HG03139 (cell line): ENCODE measurements at regions not wholly inside any gene's neighbourhood (a gene's known extent, or its start where the extent isn't known, plus 50 kb on each side); places are given as distances from the start of the nearest gene placed in this dataset.
A peak's percentile ranks its signal among the peaks of the same experiment; 100 is the strongest.
"Not testable (repeated sequence)": the region's sequence is repeated elsewhere in the genome, so short reads cannot be mapped to it uniquely, and the experiment has no call there.

Experiments
- ATAC-seq: cut with Tn5 transposase; IDR thresholded peaks from one replicate; pipeline ENCODE4 v1.9.1; 2021; ENCODE audit not compliant: unreplicated experiment

DNA sequence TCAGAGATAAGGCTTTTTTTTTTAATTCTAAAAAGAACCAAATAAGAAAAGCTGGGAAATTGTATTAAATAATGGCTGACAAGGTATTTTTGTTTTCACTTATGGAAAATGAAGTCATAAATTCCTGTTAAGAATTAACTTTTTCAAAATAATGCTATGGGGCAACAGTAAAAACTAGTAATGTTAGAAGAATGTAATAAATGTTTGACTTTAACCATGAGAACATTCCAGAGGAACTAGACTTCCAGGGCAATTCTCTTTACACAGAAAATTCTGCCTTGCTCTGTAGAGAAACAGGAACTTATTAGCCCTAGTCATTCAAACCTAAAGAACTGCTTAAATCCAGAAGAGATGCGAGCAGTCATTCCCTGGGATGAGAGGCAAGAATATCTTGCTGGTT, 571.1 kb downstream of the IPMK start:
- ATAC-seq: no peak

DNA sequence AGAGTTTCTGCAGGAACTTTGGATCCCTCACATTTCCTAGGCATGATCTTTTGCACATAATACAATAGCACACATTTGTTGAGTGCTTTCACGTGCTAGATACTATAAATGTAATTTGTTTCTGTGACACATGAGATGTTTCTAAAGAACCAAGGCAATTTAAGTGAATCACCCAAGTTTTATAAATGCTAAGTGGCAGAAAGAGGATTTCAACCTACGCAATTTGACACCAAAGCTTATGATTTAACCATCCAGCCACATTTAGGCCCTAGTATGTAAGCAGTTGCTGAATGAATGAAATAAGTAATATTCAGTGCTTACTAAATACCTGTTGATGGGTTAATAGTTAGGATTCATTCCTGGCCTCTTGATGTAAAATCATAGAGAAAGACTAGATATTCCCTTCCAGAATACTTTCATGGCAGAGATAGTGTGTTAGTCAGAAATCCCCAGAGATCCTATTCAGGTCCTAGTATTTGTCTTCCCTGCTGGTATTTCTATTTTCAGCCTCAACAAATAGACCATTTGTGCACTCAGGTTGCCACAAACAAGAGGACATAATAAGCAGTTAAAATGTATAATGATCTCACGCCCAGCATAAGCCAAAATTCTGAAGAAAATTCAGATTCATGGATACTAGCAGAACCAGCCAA, 572.6 kb downstream of the IPMK start:
- ATAC-seq: no peak

DNA sequence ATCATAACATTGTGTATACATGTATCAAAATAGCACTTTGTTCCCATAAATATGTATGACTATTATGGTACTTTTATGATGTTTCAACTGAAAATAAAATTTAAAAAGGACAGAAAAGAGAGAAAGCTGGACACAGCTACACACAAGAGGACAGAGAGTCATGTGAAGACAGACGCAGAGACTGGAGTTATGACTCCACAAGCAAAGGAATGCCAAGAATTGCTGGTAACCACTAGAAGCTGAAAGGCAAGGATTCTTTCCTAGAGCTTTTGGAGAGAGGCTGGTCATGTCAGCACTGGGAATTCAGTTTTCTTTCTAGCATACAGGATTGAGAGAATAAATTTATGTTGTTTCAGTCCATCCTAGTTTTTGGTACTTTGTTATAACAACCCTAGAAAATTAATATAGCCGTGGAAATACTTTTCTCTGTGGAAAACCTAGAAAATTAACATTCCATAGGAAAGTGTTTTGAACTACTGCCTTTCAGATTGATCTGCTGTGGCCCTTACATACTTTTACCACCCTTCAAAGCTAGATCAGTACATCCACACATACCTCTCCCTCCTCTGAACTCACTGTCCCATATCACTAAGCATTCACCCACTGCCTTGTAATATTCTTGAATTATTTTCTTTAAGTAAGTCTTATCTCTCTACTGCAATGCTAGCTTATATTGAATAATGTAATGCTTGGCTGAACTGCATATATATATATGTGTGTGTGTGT, 575.3 kb downstream of the IPMK start:
- no peak for ATAC-seq

DNA sequence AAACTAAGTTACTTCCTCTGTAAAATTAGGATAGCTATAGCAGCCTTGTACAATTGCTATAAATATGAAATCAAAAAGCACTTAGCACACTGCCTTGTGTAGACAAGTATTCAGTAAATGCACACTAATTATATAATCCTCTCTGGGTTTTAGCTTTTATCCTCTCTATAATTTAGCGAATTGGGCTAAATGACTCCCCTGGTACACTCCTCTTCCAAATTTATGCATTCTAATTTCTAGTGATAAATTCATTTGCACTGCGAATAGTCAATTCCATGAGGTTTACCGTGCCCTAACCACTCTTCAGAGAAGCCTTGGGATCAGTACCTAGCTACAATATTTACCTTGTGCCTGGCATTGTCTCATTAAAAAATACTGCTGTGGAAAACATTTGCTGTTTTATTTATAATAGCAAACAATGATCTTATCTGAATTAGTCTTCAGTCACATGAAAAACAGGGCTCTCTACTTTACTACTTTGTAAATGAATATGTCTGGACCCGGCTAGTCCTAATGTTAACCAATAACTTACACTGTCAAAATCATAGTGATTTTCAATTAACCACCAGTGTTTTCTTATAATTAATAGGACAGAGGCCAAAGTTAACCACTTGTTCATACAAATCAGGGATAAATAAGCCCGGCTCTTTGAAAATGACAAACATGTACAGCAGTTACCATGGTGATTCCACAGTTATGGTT, 577.9 kb downstream of the IPMK start:
- no peak for ATAC-seq

DNA sequence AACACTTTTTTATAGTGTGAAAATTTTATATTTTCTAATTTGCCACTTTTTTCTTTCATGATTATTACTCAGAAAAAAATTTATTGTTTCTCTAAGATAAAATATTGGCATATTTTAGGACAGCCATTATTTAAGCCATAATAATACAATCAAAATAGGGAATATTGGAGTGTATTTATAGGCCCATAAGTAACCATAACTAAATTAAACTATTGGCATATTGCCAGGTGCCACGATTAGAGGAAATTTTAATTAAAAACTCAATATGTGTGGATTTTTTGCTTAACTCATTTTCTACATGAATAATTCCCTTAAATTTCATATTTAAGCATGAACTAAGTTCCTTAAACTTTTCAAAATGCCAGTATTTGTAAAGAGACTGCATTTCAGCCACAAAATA, 587.8 kb downstream of the IPMK start:
- no peak for ATAC-seq

DNA sequence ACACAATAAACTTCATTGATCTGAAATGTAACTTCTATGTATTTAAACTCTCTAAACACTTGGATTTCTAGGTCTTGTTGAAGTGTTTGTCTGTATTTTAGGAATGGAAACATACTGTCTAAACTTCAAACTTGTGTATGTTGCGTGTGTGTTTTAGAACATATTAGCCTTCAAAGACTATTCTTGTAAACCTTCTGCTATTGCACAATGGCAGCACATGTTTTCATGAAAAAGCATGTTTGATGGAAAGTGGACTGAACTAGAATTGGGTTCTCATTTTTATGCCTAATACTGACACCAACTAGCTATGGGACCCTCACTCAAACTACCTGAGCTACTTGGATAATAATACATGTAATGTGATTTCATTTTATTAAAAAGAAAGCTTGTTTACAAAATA, 592.6 kb downstream of the IPMK start:
- ATAC-seq: no peak

DNA sequence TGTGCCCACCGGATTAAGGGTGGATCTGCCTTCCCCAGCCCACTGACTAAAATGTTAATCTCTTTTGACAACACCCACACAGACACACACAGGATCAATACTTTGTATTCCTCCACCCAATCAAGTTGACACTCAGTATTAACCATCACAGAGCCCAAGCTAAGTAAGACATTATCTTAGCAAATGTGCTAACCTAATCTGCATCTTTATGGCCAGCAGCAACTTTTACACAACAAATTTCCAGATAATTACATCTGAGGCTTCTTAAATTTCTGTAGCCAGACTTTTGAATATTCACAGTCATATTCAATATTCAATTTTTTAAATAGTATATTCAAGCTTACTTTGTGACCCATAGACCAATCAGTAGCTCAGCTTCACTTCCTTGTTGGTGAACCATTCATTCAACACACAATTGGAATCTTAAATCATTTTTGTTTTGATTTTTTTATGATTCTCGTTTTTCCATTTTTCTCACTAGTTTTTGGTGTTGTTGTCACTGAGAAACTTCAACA, 594.2 kb downstream of the IPMK start:
- ATAC-seq: no peak

DNA sequence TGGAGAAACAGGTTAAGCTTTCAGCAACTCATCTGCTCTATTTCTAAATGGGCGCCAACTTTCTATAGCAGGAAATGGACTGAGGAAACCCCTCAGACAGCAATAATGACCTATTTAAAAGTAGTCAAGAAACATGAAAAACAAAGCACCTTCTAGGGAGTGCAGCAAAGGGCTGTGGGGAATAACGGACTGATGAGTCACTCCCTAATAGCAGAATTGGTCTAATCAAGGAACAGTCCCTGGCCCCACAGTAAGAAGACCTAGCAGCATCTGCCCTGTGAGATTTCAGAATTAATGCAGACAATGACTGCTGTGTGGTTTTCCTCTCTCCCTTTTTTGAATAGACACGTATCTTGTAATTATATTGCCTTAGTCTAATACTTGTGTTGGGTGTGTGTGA, 602.9 kb downstream of the IPMK start:
- no peak for ATAC-seq

DNA sequence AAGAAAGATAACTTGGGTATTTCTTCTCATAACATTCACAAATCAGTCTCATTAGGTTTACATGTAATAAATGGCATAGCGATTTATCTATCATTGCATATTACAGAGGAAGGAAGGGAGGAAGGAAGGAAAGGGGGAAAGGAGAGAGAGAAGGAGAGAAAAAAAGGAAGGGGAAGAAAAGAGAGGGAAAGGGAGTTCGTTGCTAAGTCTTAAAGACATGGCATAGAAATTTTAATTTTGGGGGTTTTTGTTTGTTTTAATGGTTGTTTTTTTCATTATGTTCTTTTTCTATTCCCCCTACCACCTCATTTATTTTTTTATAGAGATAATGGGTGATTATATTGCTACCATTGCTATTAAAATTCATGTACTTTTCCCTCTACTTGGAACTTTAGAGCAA, 604.3 kb downstream of the IPMK start:
- ATAC-seq: no peak

DNA sequence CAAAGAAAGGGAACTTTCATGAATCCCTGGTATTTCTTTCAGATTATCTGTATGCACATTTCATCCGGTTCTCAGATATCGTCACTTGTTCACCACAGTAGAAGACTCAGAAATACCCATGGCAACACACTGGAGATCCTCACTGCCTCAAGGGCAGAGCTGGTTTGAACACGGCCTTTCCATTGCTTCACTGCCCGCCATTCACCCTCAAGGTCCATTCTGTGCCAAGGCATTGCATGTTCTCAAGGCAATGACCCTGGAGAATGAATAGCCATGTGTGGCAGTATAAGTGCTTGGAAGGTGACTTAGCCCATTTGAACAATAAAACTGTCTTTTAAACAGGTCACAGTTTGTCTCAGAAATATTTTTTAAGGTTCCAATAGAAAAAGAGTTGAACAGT, 606.5 kb downstream of the IPMK start:
- no peak for ATAC-seq

DNA sequence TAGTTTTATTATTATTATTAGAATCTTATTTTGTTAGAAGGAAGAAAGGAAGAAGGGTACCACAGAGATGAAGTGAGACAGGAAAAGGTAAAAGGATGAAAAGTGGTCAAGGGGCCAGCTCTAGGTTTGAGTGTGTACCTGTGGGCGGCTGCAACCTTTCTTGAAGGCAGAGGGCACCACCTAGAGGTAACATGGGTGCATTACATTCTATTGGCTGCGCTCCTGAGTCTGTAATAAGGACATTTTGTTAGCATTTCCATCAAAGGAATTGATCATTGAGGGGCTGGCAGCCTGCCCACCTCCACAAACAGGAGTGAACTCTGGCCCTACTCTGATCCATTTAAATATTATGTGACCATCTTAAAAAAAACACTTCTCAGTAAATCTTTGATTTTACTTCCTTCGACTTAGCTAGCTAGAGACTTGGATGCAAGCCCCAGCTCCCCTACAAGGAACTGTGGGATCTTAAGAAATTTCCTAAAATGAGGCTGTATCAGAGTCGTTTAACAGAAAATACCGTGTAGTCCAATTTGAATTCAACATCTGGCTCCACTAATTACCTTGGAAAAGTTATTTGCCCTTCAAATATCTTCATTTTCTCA, 610.4 kb downstream of the IPMK start:
- peak; percentile 94 for ATAC-seq

DNA sequence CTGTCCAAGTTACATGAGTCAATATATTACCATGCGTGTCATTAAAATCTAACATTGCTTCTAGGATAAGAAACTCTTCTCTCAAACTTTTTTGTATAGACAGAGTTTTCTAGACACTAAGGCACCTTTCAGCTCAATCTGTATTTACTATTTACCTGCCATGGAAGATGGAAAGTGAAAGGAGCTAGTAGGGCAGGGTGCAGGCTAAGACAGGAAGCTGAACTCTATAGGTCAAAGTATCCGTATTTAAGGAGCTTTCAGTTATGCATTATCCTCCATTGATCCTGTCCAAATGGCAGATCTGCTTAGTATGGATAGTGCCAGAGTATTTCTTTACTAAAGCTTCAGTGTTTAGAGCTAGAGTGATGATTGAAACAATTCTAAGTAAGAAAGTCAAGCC, 612.8 kb downstream of the IPMK start:
- no peak for ATAC-seq

DNA sequence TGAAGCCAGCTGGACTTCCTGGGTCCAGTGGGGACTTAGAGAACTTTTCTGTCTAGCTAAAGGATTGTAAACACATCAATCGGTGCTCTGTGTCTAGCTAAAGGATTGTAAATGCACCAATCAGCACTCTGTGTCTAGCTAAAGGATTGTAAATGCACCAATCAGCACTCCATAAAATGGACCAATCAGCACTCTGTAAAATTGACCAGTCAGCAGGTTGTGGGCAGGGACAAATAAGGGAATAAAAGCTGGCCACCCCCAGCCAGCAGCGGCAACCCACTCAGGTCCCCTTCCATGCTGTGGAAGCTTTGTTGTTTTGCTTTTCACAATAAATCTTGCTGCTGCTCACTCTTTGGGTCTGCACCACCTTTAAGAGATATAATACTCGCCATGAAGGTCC, 622.6 kb downstream of the IPMK start:
- ATAC-seq: not testable (repeated sequence)

DNA sequence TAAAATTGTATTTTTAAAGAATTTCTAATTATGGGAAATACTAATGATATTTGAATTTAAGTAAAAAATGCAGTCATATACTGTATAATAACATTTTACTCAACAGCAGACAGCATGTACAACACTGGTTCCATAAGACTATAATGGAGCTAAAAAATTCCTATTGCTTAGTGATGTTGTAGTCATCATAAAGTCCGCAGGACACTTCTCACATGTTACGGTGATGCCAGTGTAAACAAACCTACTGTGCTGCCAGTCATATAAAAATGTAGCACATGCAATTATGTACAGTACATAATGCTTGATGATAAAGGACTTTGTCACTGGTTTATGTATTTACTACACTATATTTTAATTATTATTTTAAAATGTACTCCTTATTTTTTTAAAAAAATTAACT, 629.3 kb downstream of the IPMK start:
- ATAC-seq: no peak

DNA sequence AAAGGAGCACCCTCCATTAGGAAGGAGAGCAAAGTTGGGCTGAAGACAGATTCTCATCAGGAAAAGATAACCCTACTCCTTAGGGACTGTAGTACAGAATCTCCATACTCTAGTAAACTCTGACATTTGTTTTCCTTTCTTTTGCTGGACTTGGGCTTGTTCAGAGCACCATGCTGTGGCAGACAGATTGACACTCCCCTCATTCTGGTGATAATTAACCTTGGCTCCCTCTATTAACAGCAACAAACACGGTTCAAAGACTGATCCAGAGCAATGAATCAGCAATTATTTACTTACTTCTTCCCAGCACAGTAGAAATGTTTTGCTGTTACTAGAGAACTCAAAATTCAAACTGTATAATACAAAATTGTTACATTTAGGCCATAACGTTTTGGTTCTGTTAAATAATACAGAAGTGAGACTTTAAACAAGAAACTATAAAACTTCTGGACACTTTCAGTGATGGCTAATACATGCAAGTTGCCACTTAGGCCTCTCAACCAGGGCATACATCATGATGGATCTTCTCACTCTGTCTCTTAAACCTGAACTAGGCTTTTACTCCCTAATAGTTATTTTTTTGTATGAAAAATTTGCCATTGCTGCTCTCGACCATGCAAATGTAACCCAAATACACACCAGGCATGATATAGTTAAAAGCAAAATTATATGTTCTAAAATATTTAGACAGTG, 639.0 kb downstream of the IPMK start:
- ATAC-seq: peak; percentile 80

DNA sequence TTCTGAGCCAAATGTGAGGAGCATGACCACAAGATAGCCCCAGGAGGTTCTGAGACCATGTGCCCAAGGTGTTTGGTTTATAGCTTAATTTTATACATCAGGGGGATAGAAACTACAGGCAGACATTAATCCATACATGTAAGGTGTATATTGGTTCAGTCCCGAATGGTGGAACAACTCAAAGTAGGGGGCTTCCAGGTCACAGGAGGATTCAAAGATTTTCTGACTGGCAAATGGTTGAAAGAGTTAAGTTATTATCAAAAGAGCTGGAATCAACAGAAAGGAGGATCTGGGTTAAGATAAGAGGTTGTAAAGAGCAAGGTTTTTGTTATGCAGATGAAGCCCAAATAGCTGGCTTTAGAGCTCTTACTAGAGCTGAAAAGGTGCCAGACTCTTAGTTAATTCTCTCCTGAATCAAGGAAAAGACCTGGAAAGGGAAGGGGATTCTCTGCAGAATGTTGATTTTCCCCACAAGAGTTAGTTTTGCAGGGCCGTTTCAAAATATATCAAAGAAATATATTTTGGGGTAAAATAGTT, 640.0 kb downstream of the IPMK start:
- no peak for ATAC-seq

DNA sequence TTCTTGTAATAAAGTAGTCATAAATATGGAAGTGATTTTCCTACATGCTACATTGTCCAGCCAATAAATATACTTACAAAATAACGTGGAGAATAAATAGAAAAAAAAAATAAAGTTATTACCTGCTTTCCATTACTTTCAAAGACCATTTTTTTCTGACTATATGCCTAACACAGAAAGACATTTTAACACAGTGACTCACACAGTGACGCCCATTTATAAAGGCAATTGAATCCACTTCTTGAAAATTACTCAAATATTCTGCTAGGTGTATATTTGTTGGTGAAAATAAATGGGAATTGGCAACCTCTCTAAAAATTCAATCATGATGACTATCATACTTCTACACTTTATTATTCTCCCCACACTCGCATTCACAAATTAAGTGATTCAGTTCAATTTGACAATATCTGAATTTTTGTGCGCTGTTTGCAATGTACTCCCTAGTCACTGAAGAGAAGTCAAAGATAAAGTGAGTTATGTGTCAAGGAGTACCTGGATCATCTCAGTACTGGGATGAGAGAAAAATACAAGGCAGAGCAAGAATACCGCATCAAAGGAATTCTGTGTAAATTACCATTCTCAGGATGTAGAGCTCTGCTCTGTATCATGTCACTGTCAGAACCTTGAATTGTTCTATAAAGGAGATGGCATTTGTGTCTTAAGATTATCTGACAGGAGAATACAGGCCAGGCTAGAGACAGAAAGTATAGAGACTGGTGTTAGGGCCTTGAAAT, 642.7 kb downstream of the IPMK start:
- no peak for ATAC-seq

DNA sequence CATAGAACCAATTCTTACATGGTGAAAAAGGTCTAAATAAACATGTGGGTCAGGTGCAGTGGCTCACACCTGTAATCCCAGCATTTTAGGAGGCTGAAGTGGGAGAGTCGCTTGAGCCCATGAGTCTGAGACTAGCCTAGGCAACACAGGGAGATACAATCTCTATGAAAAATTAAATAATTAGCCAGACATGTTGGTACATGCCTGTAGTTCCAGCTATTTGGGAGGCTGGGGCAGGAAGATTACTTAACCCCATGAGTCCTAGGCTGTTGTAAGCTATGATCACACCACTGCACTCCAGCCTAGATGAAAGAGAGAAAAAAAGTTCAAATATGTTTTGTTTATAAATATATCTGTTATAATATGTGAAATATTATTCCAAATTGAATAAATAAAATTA, 643.6 kb downstream of the IPMK start:
- ATAC-seq: no peak

DNA sequence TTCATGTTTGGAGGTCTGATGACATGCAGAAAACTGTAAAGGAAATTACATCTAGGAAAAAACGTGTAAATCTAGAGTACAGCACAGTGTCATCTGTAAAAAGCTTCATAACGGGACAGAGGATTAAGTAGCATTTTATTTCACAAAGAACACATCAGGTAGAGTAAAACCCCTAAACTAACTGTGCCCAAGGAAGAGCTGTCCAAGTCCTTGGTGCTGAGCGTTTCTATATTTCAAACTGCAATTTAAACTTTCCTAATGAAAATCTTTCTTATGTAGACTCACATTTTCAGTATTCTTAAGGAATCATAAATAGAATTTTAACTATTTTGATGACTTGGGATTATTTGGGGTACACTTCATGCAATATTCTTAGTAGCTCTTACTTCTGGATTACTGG, 646.2 kb downstream of the IPMK start:
- ATAC-seq: no peak

DNA sequence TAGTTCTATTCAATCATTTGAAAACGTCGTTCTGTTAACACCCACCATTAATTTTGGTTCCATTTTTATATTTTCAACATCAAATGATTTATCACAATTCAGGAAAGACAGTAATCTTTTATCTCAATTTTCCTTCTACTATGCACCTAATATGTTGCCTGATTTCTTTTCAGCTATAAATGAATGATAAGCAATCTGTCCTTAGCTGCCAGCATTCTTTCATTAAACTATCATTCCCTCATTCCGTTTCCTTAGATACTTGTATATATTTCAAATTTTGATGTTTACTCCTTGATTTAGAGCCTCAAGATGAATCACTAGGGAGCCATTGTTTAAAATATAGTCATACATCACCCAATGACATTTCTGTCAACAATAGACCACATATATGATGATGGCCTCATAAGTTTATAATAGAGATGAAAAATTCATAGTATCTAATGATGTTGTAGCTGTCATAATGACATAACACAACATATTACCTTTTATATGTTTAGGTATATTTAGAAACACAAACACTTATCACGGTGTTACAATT, 661.7 kb downstream of the IPMK start:
- ATAC-seq: no peak
